H9 (cell line): ENCODE measurements at regions not wholly inside any gene's neighbourhood (a gene's known extent, or its start where the extent isn't known, plus 50 kb on each side); places are given as distances from the start of the nearest gene placed in this dataset.
A peak's percentile ranks its signal among the peaks of the same experiment; 100 is the strongest.

Experiments
- DNase-seq: peaks from one replicate; pipeline ENCODE4 v3.0.0-alpha.2; 2017
- H2AFZ ChIP-seq: one replicate; pipeline ENCODE4 v1.6.1; 2013; ENCODE audit warnings: mild to moderate bottlenecking, low read length, control low read depth, moderate library complexity
- H2AK5ac ChIP-seq: 2 replicates; pipeline ENCODE4 v1.6.1; 2013; ENCODE audit warnings: low read length, control low read depth, mixed read lengths; ENCODE audit not compliant: insufficient read length
- H2BK120ac ChIP-seq: one replicate; pipeline ENCODE4 v1.6.1; 2013; ENCODE audit warnings: low read depth, mild to moderate bottlenecking, low read length, control low read depth, inconsistent platforms; ENCODE audit not compliant: poor library complexity, severe bottlenecking
- H2BK12ac ChIP-seq: 2 replicates; pipeline ENCODE4 v1.6.1; 2013; ENCODE audit warnings: low read length, control low read depth, mixed read lengths, low read depth; ENCODE audit not compliant: insufficient read length
- H2BK15ac ChIP-seq: 2 replicates; pipeline ENCODE4 v1.6.1; 2013; ENCODE audit warnings: low read depth, low read length, control low read depth
- H2BK20ac ChIP-seq: one replicate; pipeline ENCODE4 v1.6.1; 2013; ENCODE audit warnings: low read depth, mild to moderate bottlenecking, low read length, control low read depth, inconsistent platforms; ENCODE audit not compliant: poor library complexity, severe bottlenecking
- H2BK5ac ChIP-seq: 2 replicates; pipeline ENCODE4 v1.6.1; 2013; ENCODE audit warnings: low read length, control low read depth, mixed read lengths; ENCODE audit not compliant: insufficient read length
- H3K14ac ChIP-seq: 2 replicates; pipeline ENCODE4 v1.6.1; 2013; ENCODE audit warnings: low read length, control low read depth; ENCODE audit not compliant: insufficient read depth
- H3K18ac ChIP-seq: 2 replicates; pipeline ENCODE4 v1.6.1; 2013; ENCODE audit warnings: low read depth, mild to moderate bottlenecking, mixed read lengths, low read length, control low read depth; ENCODE audit not compliant: insufficient read length
- H3K23ac ChIP-seq: 2 replicates; pipeline ENCODE4 v1.6.1; 2013; ENCODE audit warnings: low read length, control low read depth, mixed read lengths, low read depth; ENCODE audit not compliant: insufficient read length
- H3K23me2 ChIP-seq: 2 replicates; pipeline ENCODE4 v1.6.1; 2013; ENCODE audit warnings: low read depth, mild to moderate bottlenecking, mixed read lengths, low read length, control low read depth; ENCODE audit not compliant: insufficient read length, poor library complexity, severe bottlenecking
- H3K27ac ChIP-seq: 2 replicates; pipeline ENCODE4 v1.5.1; 2013; ENCODE audit warnings: low read length, control low read depth, mixed read lengths, low read depth; ENCODE audit not compliant: insufficient read length
- H3K27me3 ChIP-seq: 2 replicates; pipeline ENCODE4 v1.6.1; 2013; ENCODE audit warnings: low read length, control low read depth, inconsistent platforms; ENCODE audit not compliant: insufficient read depth
- H3K4ac ChIP-seq: 2 replicates; pipeline ENCODE4 v1.6.1; 2013; ENCODE audit warnings: low read depth, mild to moderate bottlenecking, control low read depth, inconsistent platforms, low read length, moderate library complexity
- H3K4me1 ChIP-seq: 2 replicates; pipeline ENCODE4 v1.6.1; 2013; ENCODE audit warnings: low read length, control low read depth, inconsistent platforms; ENCODE audit not compliant: insufficient read depth
- H3K4me2 ChIP-seq: 2 replicates; pipeline ENCODE4 v1.6.1; 2013; ENCODE audit warnings: low read length, control low read depth, mixed read lengths; ENCODE audit not compliant: insufficient read length, insufficient read depth
- H3K56ac ChIP-seq: 2 replicates; pipeline ENCODE4 v1.6.1; 2013; ENCODE audit warnings: low read depth, mild to moderate bottlenecking, mixed read lengths, low read length, control low read depth; ENCODE audit not compliant: insufficient read length
- H3K79me1 ChIP-seq: 2 replicates; pipeline ENCODE4 v1.6.1; 2013; ENCODE audit warnings: low read depth, mild to moderate bottlenecking, moderate library complexity, low read length, control low read depth, inconsistent platforms; ENCODE audit not compliant: insufficient read depth, poor library complexity, severe bottlenecking
- H3K79me2 ChIP-seq: 2 replicates; pipeline ENCODE4 v1.6.1; 2013; ENCODE audit warnings: low read length, control low read depth, inconsistent platforms; ENCODE audit not compliant: insufficient read depth
- H3K9ac ChIP-seq: 2 replicates; pipeline ENCODE4 v1.6.1; 2013; ENCODE audit warnings: low read length, control low read depth, mixed read lengths; ENCODE audit not compliant: insufficient read length; ENCODE audit errors: extremely low read depth
- H3K9me3 ChIP-seq: one replicate; pipeline ENCODE4 v1.6.1; 2013; ENCODE audit warnings: low read depth, low read length, inconsistent platforms; ENCODE audit not compliant: control insufficient read depth
- H3T11ph ChIP-seq: one replicate; pipeline ENCODE4 v1.6.1; 2013; ENCODE audit warnings: mild to moderate bottlenecking, low read length, control low read depth, inconsistent platforms
- H4K20me1 ChIP-seq: one replicate; pipeline ENCODE4 v1.6.1; 2013; ENCODE audit not compliant: control insufficient read depth, insufficient read length, insufficient read depth
- H4K5ac ChIP-seq: 2 replicates; pipeline ENCODE4 v1.6.1; 2013; ENCODE audit warnings: low read depth, mild to moderate bottlenecking, mixed read lengths, low read length, control low read depth; ENCODE audit not compliant: insufficient read length
- H4K8ac ChIP-seq: replicated peaks from 2 replicates; pipeline ENCODE4 v1.6.1; 2013; ENCODE audit warnings: low read length, control low read depth, mixed read lengths, low read depth; ENCODE audit not compliant: insufficient read length
- H4K91ac ChIP-seq: 2 replicates; pipeline ENCODE4 v1.6.1; 2013; ENCODE audit warnings: low read depth, mild to moderate bottlenecking, moderate library complexity, mixed read lengths, low read length, control low read depth; ENCODE audit not compliant: insufficient read length
- H3K27ac Mint-ChIP-seq, 3 experiments: 2 replicates in 2 of 3; 3 replicates in 1 of 3; pipeline ENCODE4 v1.8.0; 2020 to 2021; ENCODE audit warnings: mixed read lengths in 3 of 3, mild to moderate bottlenecking in 1 of 3, moderate library complexity in 1 of 3
- H3K27me3 Mint-ChIP-seq: 2 replicates; pipeline ENCODE4 v1.8.0; 2021; ENCODE audit warnings: low read depth, mild to moderate bottlenecking, moderate library complexity, mixed read lengths
- H3K36me3 Mint-ChIP-seq, 3 experiments: 2 replicates in 2 of 3; 3 replicates in 1 of 3; pipeline ENCODE4 v1.8.0; 2020 to 2021; ENCODE audit warnings: low read depth in 3 of 3, mixed read lengths in 3 of 3; ENCODE audit not compliant: insufficient read depth in 1 of 3
- H3K4me1 Mint-ChIP-seq, 2 experiments: 2 replicates each; pipeline ENCODE4 v1.8.0; 2020; ENCODE audit warnings: mixed read lengths in 2 of 2
- H3K4me3 Mint-ChIP-seq, 2 experiments: 2 replicates in 1 of 2; 3 replicates in 1 of 2; pipeline ENCODE4 v1.8.0; 2020 to 2021; ENCODE audit warnings: mild to moderate bottlenecking in 2 of 2, mixed read lengths in 2 of 2, moderate library complexity in 1 of 2
- H3K9me3 Mint-ChIP-seq, 2 experiments: 2 replicates in 1 of 2; 3 replicates in 1 of 2; pipeline ENCODE4 v1.8.0; 2020; ENCODE audit warnings: mild to moderate bottlenecking in 2 of 2, mixed read lengths in 2 of 2, moderate library complexity in 1 of 2
- CTCF ChIP-seq: fragments of 200-600 bp; sonication (generic); conservative IDR thresholded peaks from 3 replicates; pipeline ENCODE4 v1.8.0; 2021; ENCODE audit warnings: antibody characterized with exemption, mild to moderate bottlenecking
- WGBS: extraction: QIAGEN DNeasy Blood & Tissue Kit; methylation state at CpG from one replicate; pipeline ENCODE4 v1.1.7; 2013; ENCODE audit warnings: missing lambda C conversion rate, low lambda C conversion rate, mixed read lengths; ENCODE audit not compliant: insufficient read length; ENCODE audit errors: extremely low coverage; 5-methylcytosine and 5-hydroxymethylcytosine counted together

DNA sequence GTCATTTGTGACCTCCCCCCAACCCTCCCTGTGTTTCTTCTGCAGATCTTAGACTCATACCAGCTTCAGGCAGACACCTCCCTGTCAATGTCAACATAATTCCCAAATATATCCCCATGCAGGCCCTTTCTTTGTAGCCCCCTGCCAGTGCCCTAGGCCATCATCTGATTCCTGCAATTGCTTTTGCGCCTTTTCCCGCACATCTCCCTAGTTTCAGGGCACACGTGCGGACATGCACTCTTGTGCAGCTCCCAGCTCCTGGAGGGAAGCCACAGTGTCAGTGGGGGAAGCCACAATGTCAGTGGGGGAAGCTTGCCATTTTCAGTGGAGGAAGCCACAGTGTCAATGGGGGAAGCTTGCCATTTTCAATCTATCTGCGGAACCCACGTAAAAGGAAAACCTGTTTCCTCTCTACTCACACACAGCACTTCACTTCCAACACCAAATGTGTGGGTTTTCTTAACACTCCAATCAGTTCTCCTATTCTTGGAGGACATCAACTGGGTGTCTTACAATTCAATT lies 256.4 kb downstream of the ACKR3 start:
- H4K8ac ChIP-seq, result no peak overlapping the region
- peak overlapping the region; percentile 59 for H3K18ac ChIP-seq
- no peak overlapping the region for H4K5ac ChIP-seq
- Mint-ChIP-seq H3K36me3 (peaks cover 0 to 11% (median 5%) of the 10 kb centered on the region in 3 experiments; a peak in 5 of 7 replicates), H3K27me3 (peaks cover 9% of the 10 kb centered on the region), H3K4me3 (peak overlapping the region in 1 of 2 experiments; percentile 25; a peak in 1 of 5 replicates), H3K4me1 (peaks cover 56 to 59% of the 10 kb centered on the region in 2 experiments), H3K9me3 (peaks cover 0 to 7% of the 10 kb centered on the region in 2 experiments; a peak in 3 of 5 replicates), H3K27ac (peak overlapping the region in 1 of 3 experiments; percentile 30; a peak in 1 of 7 replicates)
- no peaks in the 10 kb centered on the region for H3K79me2 ChIP-seq
- no peak overlapping the region for H2BK120ac ChIP-seq
- H2AK5ac ChIP-seq, result peak overlapping the region; percentile 43
- no peak overlapping the region for H2BK15ac ChIP-seq
- no peaks in the 10 kb centered on the region for H3K9me3 ChIP-seq
- H3K79me1 ChIP-seq, result no peaks in the 10 kb centered on the region
- H3K4me2 ChIP-seq, result no peak overlapping the region
- no peaks in the 10 kb centered on the region for H3K27me3 ChIP-seq
- no peak overlapping the region for H3T11ph ChIP-seq
- no CpG with 5 or more reads among the region's 6 CpGs for WGBS
- H3K56ac ChIP-seq, result no peak overlapping the region
- H4K20me1 ChIP-seq, result no peaks in the 10 kb centered on the region
- no peak for DNase-seq
- no peak overlapping the region for H3K23ac ChIP-seq
- no peak overlapping the region for H3K4ac ChIP-seq
- peaks cover 17% of the 10 kb centered on the region for H3K4me1 ChIP-seq
- no peak overlapping the region for H2BK5ac ChIP-seq
- no peaks in the 10 kb centered on the region for H3K23me2 ChIP-seq
- H3K9ac ChIP-seq, result no peak overlapping the region
- H4K91ac ChIP-seq, result no peak overlapping the region
- H3K27ac ChIP-seq, result no peak overlapping the region
- no peak overlapping the region for H3K14ac ChIP-seq
- H2AFZ ChIP-seq, result no peak overlapping the region
- no peak for TF ChIP-seq CTCF
- H2BK20ac ChIP-seq, result no peak overlapping the region
- peak overlapping the region; percentile 24 for H2BK12ac ChIP-seq
